Activated naive CD8-positive, alpha-beta T cell treated with anti-CD3 and anti-CD28 coated beads, Interleukin-2, amount 50 U/mL, for 16 hours (primary cell): ENCODE measurements at regions not wholly inside any gene's neighbourhood (a gene's known extent, or its start where the extent isn't known, plus 50 kb on each side); places are given as distances from the start of the nearest gene placed in this dataset.
"Not testable (repeated sequence)": the region's sequence is repeated elsewhere in the genome, so short reads cannot be mapped to it uniquely, and the experiment has no call there.

Experiments used
- DNase-seq: peaks from one replicate; pipeline ENCODE4 v3.0.0-alpha.2; 2020; ENCODE audit warnings: low read depth, low spot score

DNA sequence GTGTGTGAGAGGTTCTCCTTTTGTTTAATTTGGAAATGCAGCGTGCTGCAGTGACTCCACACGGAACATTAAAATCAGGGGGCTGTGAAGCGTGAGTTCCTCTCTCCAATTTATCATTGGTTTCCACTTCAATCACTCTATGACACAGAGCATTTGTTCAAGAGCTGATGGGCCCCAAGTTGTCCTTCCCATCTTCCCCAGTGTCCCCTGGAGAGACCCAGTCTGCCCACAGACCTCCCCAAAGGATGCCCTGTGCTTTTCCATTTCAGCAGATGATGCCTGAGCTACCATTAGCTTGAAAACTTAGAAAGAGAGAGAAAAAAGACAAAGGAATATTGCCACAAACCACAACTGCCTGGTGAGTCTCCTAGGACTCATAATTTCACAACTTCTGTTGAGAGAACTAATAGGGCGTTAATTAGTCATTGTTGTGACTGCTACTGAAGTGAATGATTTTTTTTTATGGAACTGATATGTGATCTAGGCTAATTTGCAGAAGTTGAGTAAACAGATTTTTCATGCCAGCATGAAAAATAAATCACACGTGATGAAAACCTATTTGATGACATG, 772.7 kb downstream of the SEMA5A start:
- no peak for DNase-seq

DNA sequence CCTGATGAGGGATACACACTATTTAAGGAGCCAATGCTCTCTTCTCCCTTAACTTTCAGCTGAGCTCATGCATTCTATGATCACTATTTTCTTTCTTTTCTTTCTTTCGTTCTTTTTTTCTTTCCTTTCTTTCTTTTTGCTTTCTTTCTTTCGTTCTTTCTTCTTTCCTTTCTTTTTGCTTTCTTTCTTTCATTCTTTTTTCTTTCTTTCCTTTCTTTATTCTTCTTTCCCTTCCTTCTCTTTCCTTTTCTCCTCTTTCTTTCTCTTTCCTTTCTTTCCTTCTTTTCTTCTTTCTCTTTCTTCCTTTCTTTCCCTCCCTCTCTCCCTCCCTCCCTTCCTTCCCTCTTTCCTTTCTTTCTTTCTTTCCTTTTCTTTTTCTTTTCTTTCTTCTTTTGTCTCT, 761.2 kb downstream of the SEMA5A start:
- DNase-seq, result no peak

DNA sequence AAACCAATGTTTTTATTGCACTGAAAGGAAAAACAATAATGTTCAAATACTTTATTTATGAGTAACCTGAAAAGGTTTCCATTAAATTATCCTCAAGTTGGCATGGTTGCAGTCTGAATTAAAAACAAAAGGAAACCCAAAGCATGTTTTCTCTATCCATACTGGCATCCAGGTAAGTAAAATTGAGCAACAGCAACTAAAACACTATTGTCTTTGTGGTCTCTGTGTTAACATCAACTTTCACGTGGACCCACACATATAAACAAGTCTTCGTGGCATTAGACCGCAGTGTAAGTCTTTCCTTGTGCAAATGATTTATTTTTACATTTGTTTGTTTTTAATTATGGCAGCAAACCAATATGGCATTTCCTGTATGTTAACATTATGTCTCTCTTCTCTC, 757.6 kb downstream of the SEMA5A start:
- no peak for DNase-seq

DNA sequence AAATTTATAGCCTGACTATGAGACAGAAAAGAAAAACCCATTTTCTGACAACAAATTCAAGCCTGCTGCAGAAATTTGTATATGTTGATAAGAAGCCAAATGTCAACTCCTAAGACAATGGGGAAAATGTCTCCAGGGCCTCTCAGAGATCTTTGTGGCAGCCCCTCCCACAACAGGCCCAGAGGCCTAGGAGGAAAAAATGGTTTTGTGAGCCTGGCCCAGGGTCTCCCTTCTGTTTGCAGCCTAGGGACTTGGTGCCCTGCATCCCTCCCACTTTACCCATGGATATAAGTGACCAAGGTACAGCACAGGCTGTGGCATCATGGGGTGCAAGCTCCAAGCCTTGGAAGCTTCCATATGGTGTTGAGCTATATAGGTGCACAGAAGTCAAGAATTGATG, 740.2 kb downstream of the SEMA5A start:
- DNase-seq, result no peak

DNA sequence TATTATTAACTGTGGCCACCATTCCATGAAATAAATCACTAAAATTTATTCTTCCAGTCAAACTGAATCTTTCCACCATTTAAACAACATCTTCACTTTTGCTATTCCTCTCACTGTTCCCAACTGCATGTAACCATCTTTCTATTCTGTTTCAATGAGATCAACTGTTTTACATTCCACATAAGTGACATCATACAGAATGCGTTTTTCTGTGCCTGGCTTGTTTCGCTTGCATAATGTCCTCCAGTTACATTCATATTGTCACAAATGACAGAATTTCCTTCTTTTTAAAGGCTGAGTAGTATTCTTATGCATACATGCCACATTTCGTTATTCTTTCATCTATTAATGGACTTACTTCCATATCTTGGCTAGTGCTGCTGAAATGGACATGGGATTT, 738.2 kb downstream of the SEMA5A start:
- no peak for DNase-seq

DNA sequence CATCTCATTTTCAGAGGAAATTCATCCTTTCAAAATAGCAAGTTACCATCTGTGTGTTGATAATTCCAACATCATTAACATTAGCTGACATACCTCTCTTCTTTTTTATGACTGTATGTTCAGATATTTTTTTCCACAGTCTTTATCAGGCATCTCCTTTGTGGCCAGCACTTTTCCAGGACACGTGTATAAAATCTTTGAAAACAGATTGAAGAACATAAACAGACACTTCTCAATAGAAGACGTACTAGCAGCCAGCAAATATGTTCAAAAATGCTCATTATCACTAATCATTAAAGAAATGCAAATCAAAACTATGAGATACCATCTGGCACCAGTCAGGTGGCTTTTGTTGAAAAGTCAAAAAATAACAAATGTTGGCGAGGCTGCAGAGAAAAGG, 734.3 kb downstream of the SEMA5A start:
- DNase-seq, result no peak

DNA sequence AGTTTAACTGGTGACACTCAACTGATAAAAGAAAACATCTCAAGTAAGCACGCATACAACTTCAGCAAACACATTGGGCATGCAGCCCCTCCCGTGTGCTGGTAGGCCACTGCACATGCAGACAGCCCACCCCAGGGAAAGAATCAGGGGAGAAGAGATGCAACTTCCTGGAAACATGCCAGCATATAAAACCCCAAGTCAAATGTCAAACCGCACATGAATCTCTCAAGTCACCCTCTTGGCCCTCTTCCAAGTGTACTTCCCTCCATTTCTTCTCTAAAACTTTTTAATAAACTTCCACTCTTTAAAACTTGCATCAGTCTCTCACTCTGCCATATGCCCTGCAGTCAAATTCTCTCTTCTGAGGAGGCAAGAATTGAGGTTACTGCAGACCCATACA, 732.7 kb downstream of the SEMA5A start:
- DNase-seq, result no peak

DNA sequence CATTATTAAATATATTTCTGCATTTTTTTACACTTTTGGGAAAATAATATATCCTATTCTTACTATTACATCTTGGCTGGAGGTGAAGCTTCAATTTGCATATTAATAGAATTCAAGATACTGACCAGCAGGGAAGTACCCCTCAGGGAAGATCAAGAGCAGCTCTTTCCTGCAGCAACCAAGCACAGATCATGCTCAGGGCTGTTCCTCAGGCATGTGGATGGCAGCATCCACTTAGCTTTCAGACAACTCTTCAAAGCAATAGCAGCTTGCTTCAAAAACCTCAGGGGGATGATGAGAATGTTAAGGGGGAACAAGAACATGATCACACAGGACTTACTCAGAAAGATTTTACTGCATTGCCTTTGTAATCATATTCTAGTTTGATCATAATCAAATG, 731.8 kb downstream of the SEMA5A start:
- DNase-seq, result no peak

DNA sequence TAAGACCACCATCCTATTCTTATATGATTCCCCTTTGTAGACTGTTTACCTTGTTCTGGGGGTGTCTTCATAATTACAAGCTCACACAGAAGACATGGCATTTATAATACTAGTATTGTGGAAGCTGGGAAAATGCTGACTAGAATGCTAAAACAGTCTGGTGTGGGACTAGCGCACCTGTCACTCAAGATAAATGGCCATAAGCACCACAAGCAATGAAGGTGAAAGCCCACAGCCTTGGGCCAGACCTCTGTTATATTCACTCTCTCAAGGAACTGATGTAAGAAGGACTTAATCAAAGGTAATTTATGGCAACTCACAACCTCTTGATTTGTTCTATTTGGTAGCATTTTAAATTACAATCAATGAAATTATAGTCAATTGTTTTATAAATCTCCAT, 721.5 kb downstream of the SEMA5A start:
- DNase-seq, result no peak

DNA sequence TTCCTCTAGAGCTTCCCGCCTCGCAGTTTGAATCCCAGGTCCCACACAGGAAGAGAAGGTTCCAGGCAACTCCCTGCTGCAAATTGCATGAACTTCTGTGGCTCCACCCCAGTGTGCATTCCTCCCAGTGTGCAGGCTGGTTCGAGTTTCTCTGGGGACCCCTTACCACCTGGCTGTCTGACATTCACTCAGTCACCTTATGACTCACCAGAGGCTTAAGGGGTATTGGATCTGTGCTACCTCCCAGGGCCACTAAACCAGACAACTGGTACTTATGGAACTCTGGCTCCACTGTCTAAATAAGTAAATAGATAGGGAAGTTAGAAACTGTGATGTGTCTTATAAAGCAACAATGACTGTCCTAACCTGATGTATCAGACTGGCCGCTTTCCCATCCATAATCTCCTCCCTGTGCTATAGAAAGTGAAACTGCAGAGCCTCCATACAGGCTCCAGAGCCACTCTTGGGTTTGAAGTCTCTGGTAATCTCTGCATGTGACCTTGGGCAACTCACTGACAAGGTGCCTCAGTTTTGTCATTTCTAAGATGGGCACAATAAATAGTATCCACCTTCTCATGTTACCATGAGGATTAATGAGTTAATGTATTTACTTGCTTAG, 720.6 kb downstream of the SEMA5A start:
- no peak for DNase-seq

DNA sequence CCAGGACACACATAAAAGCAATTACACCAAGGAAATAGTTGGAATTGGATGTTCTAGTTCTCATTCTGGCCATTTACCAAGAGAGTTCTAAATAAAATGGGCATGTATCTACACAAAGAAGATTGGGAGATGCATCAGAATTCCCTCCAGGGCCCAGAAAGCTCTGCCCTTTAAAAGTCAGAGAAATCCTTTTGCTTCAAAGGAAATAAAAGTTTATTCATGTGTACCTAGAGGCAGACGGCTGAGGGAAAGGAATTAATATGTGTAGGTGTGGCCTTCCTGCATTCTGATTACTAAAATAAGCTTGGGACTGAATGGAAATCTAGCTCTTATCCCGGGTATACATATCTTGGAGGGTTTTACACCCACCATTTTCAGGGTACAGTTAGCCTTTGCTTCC, 719.4 kb downstream of the SEMA5A start:
- no peak for DNase-seq

DNA sequence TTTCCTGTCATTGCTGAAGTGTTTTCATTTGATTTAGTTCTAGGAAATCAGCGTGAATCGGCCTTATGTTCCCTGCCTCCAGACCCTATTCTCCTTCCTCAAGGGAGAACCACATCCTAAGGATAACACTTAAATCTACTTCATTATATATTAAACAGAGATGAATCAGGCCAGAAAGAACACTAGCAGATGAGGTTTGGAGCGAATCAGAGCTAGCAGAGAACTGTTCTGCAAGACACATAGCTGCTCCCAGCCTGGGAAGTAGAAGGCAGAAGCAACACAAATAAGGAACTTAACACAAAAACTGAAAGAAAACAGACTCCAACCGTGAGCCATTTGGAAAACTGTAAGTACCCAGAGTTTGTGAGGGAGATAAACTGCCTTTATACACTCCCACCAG, 718.2 kb downstream of the SEMA5A start:
- DNase-seq, result no peak

DNA sequence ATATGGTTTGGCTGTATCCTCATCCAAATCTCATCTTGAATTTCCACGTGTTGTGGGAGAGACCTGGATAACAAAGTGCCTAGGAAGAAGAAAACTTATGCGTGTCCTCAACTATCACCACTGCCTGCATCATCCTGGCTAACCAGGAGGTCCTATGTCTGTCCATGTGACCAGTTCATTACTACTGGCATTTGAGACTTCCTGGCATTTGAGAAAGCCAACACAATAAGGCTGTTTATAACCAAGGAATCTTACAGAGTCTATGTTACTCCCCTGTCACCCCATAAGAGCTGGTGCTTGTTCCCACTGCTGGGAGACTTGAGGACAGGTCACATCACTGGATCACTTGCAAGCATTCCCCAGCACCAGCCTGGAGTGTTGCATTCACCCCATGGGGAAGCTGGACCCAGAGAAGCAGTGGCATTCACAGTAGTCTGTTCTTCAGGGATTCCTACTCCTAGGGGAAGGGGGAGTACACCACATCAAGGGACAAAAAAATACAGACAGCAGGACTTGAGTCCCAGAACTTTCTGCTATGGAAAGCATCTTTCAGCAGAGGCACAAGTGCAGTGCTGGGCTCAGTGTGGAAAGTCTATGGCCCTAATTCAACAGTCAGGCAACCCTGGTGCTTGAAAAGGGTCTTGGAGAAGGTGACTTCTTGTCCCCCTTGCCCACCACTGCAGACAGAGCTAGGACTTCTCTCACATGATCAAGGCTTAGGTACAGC, 717.1 kb downstream of the SEMA5A start:
- no peak for DNase-seq

DNA sequence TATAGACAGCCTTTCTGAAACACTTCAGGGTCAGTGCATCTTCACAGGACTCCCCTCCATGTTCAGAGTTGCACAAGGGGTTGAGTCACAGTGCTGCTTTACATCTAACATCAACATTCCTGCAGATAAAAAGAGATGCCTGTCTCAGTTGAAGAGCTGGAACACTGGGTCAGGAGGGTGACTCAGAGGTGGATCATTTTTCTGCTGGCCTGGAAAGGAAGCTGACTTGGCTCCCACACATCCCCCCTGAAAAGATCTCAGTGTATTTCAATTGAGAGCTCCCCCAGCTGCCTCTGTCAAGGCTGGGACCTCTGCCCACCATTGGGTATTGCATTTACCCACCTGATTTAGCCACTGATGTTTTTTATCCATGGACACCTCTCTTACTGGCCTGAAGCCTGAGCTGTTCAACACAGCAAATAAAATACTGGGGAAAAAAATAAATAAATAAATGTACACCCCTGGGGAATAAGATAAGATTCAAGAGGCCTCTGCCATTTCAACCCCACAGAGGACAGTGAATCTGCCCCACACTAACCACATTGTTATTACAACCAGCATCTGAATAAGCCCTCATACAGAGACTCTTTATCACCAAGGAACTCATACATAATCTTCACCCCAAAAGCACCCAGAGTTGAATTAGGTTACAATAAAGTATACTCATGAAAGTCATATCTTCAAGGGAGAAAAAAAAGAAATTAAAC, 716.4 kb downstream of the SEMA5A start:
- DNase-seq, result no peak

DNA sequence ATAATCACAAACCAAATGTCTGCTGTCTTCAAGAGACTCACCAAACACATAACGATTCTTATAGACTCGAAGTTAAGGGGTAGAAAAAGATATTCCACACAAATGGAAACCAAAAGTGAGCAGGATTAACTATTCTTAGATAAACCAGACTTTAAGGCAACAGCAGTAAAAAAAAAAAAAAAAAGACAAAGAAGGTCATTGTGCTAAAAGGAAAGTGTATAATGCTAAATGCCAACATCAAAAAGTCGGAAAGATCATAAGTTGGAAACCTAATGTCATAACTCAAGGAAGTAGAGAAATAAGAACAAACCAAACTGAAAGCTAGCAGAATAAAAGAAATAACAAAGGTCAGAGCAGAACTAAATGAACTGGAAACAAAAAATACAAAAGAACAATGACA, 714.6 kb downstream of the SEMA5A start:
- no peak for DNase-seq

DNA sequence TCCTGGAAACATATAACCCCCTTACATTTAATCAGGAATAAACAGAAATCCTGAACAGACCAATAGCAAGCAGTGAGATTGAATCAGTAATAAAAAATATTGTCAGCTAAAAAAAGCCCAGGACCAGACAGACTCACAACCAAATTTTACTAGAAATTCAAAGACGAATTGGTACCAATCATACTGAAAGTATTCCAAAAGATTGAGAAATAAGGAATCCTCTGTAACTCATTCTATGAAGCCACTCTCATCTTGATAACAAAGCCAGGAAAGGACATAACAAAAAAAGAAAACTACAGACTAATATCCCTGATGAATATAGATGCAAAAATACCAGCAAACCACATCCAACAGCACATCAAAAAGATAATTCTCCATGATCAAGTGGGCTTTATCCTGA, 714.0 kb downstream of the SEMA5A start:
- DNase-seq, result no peak

DNA sequence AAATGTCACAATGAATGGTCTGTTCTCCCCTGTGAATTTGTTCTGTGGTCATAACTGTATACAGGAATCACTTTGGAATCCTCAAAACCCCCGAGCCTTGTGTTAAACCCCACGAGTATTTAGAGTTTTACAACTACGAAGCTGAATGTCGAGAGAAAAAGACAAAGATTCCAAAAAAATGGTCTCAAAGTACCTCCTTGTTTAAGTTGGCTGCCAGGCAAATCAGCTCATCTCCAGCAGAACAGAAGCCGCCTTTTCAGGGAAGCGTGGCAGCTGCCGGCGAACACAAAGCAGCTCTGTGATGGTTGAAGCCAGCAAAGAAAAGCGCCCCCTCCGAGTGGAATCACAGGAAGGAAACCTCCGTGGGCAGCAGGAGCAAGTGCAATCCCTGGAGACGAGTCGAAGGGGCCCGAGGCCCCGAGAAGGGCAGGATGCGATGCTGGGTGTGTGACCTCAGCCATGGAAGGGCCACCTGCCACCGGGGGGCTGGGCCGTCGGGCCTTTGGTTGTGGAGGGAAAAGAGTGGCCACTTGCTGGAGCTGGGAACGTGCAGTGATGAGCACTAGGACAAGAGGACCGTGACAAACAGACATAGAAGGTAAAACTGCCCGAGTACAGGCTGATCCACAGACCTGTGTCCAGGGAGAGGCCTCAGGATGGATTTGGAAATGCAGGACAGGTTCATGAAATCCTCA, 706.4 kb downstream of the SEMA5A start:
- no peak for DNase-seq

DNA sequence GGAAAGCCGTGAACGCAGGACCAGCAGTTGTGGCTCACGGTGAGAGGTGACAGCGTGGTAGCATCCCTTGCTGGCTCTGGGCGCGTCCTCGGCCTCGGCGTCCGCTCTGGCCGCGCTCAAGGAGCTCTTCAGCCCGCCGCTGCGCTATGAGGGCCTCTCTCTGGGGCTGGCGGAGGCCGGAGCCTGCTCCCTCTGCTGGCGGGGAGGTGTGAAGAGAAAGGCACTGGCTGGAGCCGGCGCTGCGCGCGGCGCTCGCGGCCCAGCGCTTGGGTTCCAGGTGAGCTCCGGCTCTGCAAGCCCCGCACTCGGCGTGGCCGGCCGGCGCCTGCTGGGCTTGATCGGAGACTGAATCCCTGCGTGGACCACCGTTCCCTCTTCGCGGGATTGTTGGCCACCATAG, 705.6 kb downstream of the SEMA5A start:
- DNase-seq, result no peak

DNA sequence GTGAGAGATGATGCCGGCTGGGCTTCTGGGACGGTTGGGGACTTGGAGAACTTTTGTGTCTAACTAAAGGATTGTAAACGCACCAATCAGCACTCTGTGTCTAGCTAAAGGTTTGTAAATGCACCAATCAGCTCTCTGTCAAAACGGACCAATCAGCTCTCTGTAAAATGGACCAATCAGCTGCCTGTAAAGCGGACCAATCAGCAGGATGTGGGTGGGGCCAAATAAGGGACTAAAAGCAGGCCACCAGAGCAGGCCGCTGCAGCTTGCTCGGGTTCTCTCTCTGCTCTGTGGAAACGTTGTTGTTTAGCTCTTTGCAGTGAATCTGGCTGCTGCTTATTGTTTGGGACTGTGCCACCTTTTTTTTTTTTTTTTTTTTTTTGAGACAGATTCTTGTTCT, 705.1 kb downstream of the SEMA5A start:
- DNase-seq, result not testable (repeated sequence)

DNA sequence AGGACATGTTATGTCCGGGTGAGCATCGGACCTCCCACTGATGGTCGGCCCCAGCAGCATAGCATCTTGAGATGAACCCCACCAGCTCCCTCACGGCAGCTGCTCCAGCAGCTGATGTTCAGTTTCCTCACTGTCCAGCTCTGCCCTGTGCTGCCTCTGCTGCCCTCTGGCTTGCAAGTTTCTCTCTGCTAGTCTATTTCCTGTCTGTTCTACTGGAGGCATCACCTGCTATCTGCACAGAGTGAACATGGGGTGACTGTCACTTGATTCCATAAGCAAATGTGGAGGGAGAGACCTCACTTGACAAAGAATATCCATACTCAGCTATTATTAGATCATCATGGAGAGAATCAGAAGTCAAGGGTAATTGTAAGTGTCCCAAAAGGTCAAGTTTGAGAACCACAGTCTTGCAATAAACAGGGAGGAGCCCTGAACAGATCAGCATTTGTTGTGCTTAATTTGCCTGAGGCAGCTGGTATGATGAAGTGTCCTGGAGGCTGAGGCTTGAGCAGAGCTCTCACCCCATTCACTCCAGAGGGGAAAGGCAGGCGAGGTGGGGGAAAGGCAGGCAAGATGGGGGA, 702.8 kb downstream of the SEMA5A start:
- DNase-seq, result no peak

DNA sequence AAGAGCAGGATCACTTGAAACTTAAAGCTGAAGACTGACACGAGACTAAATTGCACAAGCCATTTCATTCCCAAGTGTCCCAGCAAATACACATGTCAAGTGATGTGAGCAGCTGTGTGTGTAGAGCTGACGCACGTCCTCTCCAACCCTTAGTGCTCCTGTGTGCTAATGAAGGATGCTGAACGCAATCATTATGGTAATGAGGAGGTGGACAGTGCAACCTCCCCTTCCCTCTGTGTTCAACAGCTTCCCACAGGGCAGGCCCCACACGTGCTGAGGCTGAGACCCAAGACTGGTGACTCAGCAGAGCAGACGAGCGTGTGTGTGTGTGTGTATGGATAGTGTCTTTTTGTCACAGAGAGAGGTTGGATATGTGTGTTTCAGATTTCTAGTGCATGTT, 702.1 kb downstream of the SEMA5A start:
- no peak for DNase-seq

DNA sequence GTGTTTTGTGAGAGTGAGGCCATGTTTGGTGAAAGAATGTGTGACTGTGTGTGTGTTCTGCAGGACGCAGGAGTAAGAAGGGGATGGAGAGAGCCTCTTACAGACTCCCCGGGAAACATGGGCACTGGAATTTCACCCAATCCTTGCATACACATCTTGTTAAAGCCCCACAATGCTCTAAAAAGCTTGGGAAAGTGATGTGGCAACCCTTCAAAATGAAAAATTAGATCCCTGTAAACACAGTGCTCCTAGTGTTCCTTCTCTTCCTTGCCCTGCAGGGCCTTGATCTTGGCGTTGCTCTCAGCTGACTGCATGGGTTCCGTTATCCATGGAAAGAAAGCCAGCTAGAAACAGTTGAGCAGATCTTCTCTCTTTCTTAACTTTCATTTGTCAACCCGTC, 701.7 kb downstream of the SEMA5A start:
- no peak for DNase-seq
